ENCODE measurements at regions not wholly inside any gene's neighbourhood (a gene's known extent, or its start where the extent isn't known, plus 50 kb on each side); places are given as distances from the start of the nearest gene placed in this dataset.
"Not testable (repeated sequence)": the region's sequence is repeated elsewhere in the genome, so short reads cannot be mapped to it uniquely, and the experiment has no call there.

- Histone ChIP-seq H3K27me3 (ENCODE audit: low read depth, low read length) (no peaks in the 10 kb centered on the region), H3K27ac (ENCODE audit: low read length) (no peak overlapping the region), H3K79me2 (ENCODE audit: low read length) (no peaks in the 10 kb centered on the region), H3K4me2 (ENCODE audit: low read length) (no peak overlapping the region), H2AFZ (ENCODE audit: low read depth, low read length) (no peak overlapping the region), H3K9me3 (ENCODE audit: insufficient read depth, low read length) (no peaks in the 10 kb centered on the region), H3K9ac (ENCODE audit: low read length) (no peak overlapping the region), H3K4me3 (ENCODE audit: low read length) (no peak overlapping the region), H4K20me1 (ENCODE audit: insufficient read depth, low read length) (no peaks in the 10 kb centered on the region), H3K4me1 (ENCODE audit: low read length) (no peaks in the 10 kb centered on the region), H3K36me3 (replicated peaks; ENCODE audit: low read depth, low read length) (no peaks in the 10 kb centered on the region)
- no peak for TF ChIP-seq CTCF (IDR thresholded peaks at IDR 0.05; ENCODE audit: low read depth, low read length)
- no peak for TF ChIP-seq EZH2phosphoT487 (IDR thresholded peaks at IDR 0.05; ENCODE audit: low read depth)
These were observed 91.2 kb downstream of the RCHY1 start for GRCh38 chr4:75422998-75423397.

GRCh38 chr4:75412746-75413145 is 101.5 kb downstream of the RCHY1 start:
- H3K79me2 ChIP-seq (ENCODE audit: low read length), result no peaks in the 10 kb centered on the region
- no peak overlapping the region for H3K9ac ChIP-seq (ENCODE audit: low read length)
- no peak overlapping the region for H3K27ac ChIP-seq (ENCODE audit: low read length)
- no peak overlapping the region for H2AFZ ChIP-seq (ENCODE audit: low read depth, low read length)
- H3K4me2 ChIP-seq (ENCODE audit: low read length), result no peak overlapping the region
- no peaks in the 10 kb centered on the region for H4K20me1 ChIP-seq (ENCODE audit: insufficient read depth, low read length)
- H3K4me1 ChIP-seq (ENCODE audit: low read length), result no peaks in the 10 kb centered on the region
- TF ChIP-seq EZH2phosphoT487 (IDR thresholded peaks at IDR 0.05; ENCODE audit: low read depth) (no peak), CTCF (IDR thresholded peaks at IDR 0.05; ENCODE audit: low read depth, low read length) (no peak)
- no peaks in the 10 kb centered on the region for H3K27me3 ChIP-seq (ENCODE audit: low read depth, low read length)
- H3K36me3 ChIP-seq (replicated peaks; ENCODE audit: low read depth, low read length), result no peaks in the 10 kb centered on the region
- no peak overlapping the region for H3K4me3 ChIP-seq (ENCODE audit: low read length)
- no peaks in the 10 kb centered on the region for H3K9me3 ChIP-seq (ENCODE audit: insufficient read depth, low read length)

- H3K9ac ChIP-seq (ENCODE audit: low read length), result no peak overlapping the region
- no peaks in the 10 kb centered on the region for H3K79me2 ChIP-seq (ENCODE audit: low read length)
- no peak overlapping the region for H3K4me3 ChIP-seq (ENCODE audit: low read length)
These were observed 115.7 kb downstream of the RCHY1 start for GRCh38 chr4:75398501-75398900.

GRCh38 chr4:75391489-75392166 is 122.6 kb downstream of the RCHY1 start:
- H3K27ac ChIP-seq (ENCODE audit: low read length), result no peak overlapping the region
- no peaks in the 10 kb centered on the region for H3K79me2 ChIP-seq (ENCODE audit: low read length)
- no peak overlapping the region for H3K4me3 ChIP-seq (ENCODE audit: low read length)
- peaks cover 8% of the 10 kb centered on the region; the same call in 1 of the 2 replicates for H3K4me1 ChIP-seq (ENCODE audit: low read length)
- H3K27me3 ChIP-seq (ENCODE audit: low read depth, low read length), result no peaks in the 10 kb centered on the region
- H3K9ac ChIP-seq (ENCODE audit: low read length), result no peak overlapping the region
- H4K20me1 ChIP-seq (ENCODE audit: insufficient read depth, low read length), result no peaks in the 10 kb centered on the region
- TF ChIP-seq EZH2phosphoT487 (IDR thresholded peaks at IDR 0.05; ENCODE audit: low read depth) (no peak), CTCF (IDR thresholded peaks at IDR 0.05; ENCODE audit: low read depth, low read length) (no peak)
- no peak overlapping the region for H3K4me2 ChIP-seq (ENCODE audit: low read length)
- no peaks in the 10 kb centered on the region for H3K9me3 ChIP-seq (ENCODE audit: insufficient read depth, low read length)
- H2AFZ ChIP-seq (ENCODE audit: low read depth, low read length), result no peak overlapping the region
- H3K36me3 ChIP-seq (replicated peaks; ENCODE audit: low read depth, low read length), result no peaks in the 10 kb centered on the region

More at GRCh38 chr4:75398501-75398900, 115.7 kb downstream of the RCHY1 start:
- TF ChIP-seq EZH2phosphoT487 (IDR thresholded peaks at IDR 0.05; ENCODE audit: low read depth) (no peak), CTCF (IDR thresholded peaks at IDR 0.05; ENCODE audit: low read depth, low read length) (no peak)
- Histone ChIP-seq H4K20me1 (ENCODE audit: insufficient read depth, low read length) (no peaks in the 10 kb centered on the region), H3K27me3 (ENCODE audit: low read depth, low read length) (no peaks in the 10 kb centered on the region), H2AFZ (ENCODE audit: low read depth, low read length) (no peak overlapping the region), H3K4me2 (ENCODE audit: low read length) (no peak overlapping the region), H3K4me1 (ENCODE audit: low read length) (no peaks in the 10 kb centered on the region), H3K36me3 (replicated peaks; ENCODE audit: low read depth, low read length) (no peaks in the 10 kb centered on the region), H3K27ac (ENCODE audit: low read length) (no peak overlapping the region), H3K9me3 (ENCODE audit: insufficient read depth, low read length) (no peaks in the 10 kb centered on the region)

GRCh38 chr4:75386426-75386825 is 127.8 kb downstream of the RCHY1 start:
- H3K9me3 ChIP-seq (ENCODE audit: insufficient read depth, low read length); H3K36me3 ChIP-seq (replicated peaks; ENCODE audit: low read depth, low read length); H3K27ac ChIP-seq (ENCODE audit: low read length); H3K79me2 ChIP-seq (ENCODE audit: low read length); H3K9ac ChIP-seq (ENCODE audit: low read length); H4K20me1 ChIP-seq (ENCODE audit: insufficient read depth, low read length); H2AFZ ChIP-seq (ENCODE audit: low read depth, low read length); H3K4me3 ChIP-seq (ENCODE audit: low read length); H3K4me1 ChIP-seq (ENCODE audit: low read length); H3K27me3 ChIP-seq (ENCODE audit: low read depth, low read length); H3K4me2 ChIP-seq (ENCODE audit: low read length): not testable (repeated sequence)
